ENCODE measurements at regions not wholly inside any gene's neighbourhood (a gene's known extent, or its start where the extent isn't known, plus 50 kb on each side); places are given as distances from the start of the nearest gene placed in this dataset.
"Not testable (repeated sequence)": the region's sequence is repeated elsewhere in the genome, so short reads cannot be mapped to it uniquely, and the experiment has no call there.

DNA sequence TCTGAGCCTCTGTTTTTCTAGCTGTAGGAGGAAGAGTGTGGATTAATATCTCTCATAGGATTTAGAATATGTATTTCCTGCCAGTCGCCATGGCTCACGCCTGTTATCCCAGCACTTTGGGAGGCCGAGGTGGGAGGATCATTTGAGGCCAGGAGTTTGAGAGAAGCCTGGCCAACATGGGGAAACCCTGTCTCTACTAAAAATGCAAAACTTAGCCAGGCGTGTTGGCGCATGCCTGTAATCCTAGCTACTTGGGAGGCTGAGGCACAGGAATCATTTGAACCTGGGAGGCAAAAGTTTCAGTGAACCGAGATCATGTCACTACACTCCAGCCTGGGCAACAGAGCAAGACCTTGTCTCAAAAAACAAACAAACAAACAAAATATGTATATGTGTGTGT lies 143.9 kb downstream of the CEBPB start:
- H3K36me3 Mint-ChIP-seq, H3K27ac Mint-ChIP-seq, H3K9me3 Mint-ChIP-seq, H3K4me3 Mint-ChIP-seq: not testable (repeated sequence)
- Mint-ChIP-seq H3K4me1 (peaks cover 8 to 17% (median 9%) of the 10 kb centered on the region in 3 donors), H3K27me3 (peaks cover 21% of the 10 kb centered on the region)

DNA sequence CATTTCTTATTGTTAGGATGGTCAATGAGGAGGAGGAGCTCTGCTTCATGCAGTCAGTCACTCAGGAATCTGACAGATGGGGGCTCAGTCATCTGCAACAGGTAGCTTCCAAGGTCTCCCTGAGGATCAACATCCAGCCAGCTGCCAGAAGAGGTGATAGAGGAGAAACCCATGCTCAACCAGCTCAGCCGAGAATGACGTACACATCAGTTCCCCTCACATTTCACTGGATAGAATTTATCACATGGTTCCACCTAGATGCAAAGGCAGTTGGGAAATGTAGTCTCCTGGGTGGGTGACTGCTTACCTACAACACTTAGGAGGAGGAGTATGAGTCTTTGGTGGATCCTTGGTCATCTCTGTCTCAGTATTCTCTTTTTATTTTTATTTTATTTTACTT lies 144.5 kb downstream of the CEBPB start:
- no peaks in the 10 kb centered on the region for H3K9me3 Mint-ChIP-seq
- H3K27me3 Mint-ChIP-seq = peaks cover 21% of the 10 kb centered on the region
- H3K36me3 Mint-ChIP-seq = no peaks in the 10 kb centered on the region
- peaks cover 8 to 17% (median 8%) of the 10 kb centered on the region in 3 donors for H3K4me1 Mint-ChIP-seq
- no peak overlapping the region for H3K27ac Mint-ChIP-seq
- H3K4me3 Mint-ChIP-seq = no peak overlapping the region

DNA sequence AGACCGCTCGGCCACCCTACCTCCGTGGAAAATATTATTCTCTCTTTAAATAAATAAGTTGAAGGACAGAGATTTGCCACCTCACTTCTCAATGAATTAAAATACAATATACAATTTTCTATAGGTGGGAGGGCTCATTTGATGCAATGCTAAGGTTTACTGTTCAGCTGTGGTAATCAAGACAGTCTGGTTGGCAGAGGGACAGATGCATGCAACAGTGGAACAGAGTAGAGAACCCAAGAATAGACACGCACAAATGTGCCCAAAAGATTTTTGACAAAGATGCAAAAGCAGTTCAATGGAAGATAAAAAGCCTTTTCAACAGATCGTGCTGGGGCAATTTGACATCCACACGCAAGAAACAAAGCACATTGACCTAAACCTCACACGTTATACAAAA lies 145.2 kb downstream of the CEBPB start:
- Mint-ChIP-seq H3K27me3 (peaks cover 21% of the 10 kb centered on the region), H3K4me3 (no peak overlapping the region), H3K27ac (no peak overlapping the region), H3K36me3 (no peaks in the 10 kb centered on the region), H3K9me3 (no peaks in the 10 kb centered on the region), H3K4me1 (peaks cover 8 to 21% (median 8%) of the 10 kb centered on the region in 3 donors)

DNA sequence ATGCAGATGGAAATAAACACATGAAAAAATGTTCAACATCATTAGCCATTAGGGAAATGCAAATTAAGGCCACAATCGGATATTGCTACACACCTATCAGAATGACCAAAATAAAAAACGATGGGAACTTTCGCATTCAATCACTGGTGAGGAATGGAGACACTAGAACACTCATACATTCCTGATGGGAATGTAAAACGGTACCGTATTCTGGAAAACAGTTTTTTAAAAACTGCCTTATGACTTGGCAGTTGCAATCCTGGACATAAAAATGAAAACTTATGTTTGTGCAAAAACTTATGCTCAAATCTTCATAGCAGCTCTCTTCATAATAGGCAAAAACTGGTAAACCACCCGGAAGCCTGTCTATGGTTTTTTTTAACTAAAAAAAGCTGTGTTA lies 146.0 kb downstream of the CEBPB start:
- no peaks in the 10 kb centered on the region for H3K36me3 Mint-ChIP-seq
- H3K9me3 Mint-ChIP-seq = no peaks in the 10 kb centered on the region
- H3K4me1 Mint-ChIP-seq = peaks cover 8 to 21% (median 8%) of the 10 kb centered on the region in 3 donors
- peaks cover 16% of the 10 kb centered on the region for H3K27me3 Mint-ChIP-seq
- peak overlapping the region in 1 of 4 donors; percentile 33 for H3K4me3 Mint-ChIP-seq
- H3K27ac Mint-ChIP-seq = no peak overlapping the region

DNA sequence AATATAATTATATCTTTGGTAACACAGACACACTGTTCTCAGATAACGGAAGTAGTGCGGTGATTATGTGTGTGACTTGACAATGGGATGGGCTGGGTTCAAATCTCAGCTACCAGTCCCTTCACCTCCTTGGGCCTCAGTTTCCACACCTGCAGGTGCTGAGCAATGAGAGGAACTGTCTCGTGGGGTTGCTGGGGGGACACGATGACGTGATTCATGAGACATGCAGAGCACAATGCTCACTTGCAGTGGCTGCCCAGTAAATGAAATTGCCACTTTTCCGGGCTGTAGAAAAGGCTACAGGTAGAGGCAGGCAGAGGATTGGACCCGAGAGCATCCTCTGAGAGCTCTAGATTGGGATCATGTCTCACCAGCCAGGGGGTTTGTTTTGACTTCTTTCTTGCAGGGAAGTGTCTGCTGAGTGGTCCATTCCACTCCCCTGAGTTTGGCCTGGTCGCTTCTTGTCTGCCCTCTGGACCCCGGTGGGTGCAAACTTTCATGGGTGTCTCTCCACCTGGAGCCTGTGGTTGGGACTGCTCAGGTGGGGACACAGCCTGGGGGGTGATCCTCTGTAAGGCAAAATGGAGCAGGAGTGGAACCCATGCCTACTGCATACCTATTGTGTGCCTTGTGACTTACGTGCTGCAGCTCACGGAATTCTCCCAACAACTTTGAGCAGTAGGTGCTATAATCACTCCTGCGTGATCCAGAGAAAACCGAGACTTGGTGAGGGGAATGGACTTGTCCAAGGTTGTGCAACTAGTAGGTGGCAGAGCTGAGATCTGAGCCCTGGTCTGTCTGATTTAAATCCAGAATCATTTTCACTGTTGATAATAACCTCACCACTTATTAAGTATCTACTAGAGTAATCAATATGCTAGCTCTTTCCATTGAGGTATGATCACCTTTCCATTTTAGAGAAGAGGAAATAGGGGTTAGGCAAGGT lies 147.2 kb downstream of the CEBPB start:
- H3K27ac Mint-ChIP-seq = no peak overlapping the region
- H3K4me1 Mint-ChIP-seq = peaks cover 10 to 21% (median 18%) of the 10 kb centered on the region in 3 donors
- peaks cover 21% of the 10 kb centered on the region for H3K27me3 Mint-ChIP-seq
- H3K9me3 Mint-ChIP-seq = no peaks in the 10 kb centered on the region
- H3K36me3 Mint-ChIP-seq = no peaks in the 10 kb centered on the region
- peak overlapping the region in 1 of 4 donors; percentile 12 for H3K4me3 Mint-ChIP-seq

DNA sequence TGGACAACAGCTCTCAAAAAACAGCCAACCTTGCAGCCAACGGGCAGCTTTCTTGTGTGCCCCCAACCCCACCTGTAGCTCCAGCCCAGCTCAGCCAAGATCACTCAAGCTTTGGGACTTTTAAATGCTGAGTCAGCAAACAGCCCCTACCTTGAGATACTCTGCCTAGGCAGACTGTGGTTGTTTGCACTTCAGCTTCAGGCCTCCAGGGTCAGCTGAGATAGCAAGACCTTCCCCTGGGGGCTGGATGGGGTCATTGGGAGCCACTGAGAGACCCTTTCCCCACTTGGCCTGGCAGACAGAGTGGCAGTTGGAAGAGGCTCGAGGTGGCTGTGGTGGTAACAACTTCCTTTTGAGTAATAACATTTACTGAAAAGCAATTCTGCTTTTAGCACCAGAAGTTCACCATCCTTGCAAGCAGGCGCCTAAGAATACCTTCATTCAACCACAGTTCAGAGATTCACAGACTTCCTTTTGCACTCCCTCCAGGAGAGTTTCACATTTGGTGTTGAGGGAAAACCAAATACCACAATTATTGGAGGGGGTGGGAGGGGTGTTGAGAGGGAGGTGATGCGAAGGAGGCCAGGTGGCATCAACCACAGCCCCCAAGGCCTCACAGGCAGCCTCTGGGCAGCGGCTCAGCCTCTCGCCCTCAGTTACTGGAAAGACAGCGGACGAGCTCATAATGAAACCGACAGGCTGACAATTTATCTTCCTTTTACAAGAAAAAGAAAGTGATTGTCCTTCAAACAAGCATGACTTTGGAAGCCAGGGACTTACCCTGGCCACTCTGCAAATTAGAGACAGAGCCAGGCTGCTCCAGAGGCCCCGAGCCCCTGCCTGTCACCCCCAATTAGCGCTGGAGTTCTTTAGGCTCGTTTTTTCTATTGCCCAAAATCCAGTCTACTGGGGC lies 148.1 kb downstream of the CEBPB start:
- Mint-ChIP-seq H3K4me3 (peak overlapping the region in 2 of 4 donors; percentile 18 to 80), H3K4me1 (peaks cover 10 to 21% (median 18%) of the 10 kb centered on the region in 3 donors), H3K27me3 (peaks cover 17% of the 10 kb centered on the region), H3K27ac (no peak overlapping the region), H3K9me3 (no peaks in the 10 kb centered on the region), H3K36me3 (no peaks in the 10 kb centered on the region)

DNA sequence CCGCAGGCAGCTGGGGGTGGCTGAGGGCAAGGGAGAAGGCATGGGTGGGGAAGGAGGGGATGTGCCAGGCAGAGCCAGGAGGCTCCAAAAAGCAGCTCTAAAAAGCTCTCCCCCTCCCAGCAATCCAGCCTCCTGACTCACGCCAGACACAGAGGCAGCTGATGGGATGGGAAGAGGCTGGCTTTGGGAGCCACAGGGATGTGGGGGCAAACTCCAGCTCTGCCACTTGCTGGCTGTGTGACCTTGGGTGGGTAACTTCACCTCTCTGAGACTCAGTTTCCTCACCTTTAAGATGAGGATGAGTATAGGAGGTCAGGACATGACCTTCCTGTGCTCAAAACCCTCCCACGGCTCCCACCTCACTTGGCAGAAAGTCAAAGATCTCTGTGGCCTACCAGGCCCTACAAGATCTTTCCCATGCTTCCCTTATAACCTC lies 148.9 kb downstream of the CEBPB start:
- Mint-ChIP-seq H3K4me3 (peak overlapping the region in 1 of 4 donors; percentile 17), H3K4me1 (peaks cover 10 to 21% (median 18%) of the 10 kb centered on the region in 3 donors), H3K27ac (no peak overlapping the region), H3K9me3 (no peaks in the 10 kb centered on the region), H3K36me3 (no peaks in the 10 kb centered on the region), H3K27me3 (peaks cover 14% of the 10 kb centered on the region)

DNA sequence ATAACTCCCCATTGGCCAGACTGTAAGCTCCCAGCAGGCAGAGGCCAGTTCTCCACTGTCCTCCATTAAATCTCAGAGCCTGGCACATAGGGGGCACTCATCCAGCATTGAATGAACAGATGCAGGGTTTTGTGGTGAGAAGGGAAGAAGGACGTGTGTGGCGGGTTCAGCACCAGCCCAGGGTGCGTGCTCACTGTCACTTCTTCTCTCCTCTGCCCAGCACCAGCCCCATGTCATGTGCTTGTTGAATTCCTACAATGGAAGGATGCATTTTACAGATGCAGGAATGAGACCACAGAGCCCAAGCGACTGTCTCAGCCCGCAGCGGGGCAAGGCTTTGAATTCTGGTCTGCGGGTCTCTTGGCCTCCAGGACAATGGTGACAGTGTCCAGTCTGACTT lies 149.9 kb downstream of the CEBPB start:
- peak overlapping the region in 1 of 3 donors; percentile 30 for H3K27ac Mint-ChIP-seq
- H3K27me3 Mint-ChIP-seq = peaks cover 16% of the 10 kb centered on the region
- no peaks in the 10 kb centered on the region for H3K36me3 Mint-ChIP-seq
- no peaks in the 10 kb centered on the region for H3K9me3 Mint-ChIP-seq
- peak overlapping the region in 1 of 4 donors; percentile 18 for H3K4me3 Mint-ChIP-seq
- peaks cover 10 to 21% (median 18%) of the 10 kb centered on the region in 3 donors for H3K4me1 Mint-ChIP-seq

DNA sequence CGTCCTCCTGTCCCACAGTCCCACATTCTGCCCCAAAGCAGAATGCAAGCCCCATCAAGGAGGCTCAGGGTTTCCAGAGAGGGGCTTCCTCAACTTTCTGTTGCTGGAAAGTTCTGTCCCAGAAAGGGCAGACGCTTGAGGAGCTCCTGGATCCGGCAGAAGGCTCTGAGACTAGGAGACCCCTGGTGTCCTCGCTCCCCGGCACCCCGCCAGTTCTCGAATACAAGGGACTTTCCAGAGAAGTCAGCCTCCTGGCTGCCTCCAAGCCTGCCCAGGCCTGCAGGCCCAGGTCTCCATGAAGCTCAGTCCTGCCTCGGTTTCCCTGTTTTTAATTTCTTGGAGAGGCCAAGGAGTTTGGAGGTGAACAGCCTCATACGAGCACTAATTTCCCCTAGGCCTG lies 150.4 kb downstream of the CEBPB start:
- Mint-ChIP-seq H3K9me3 (no peaks in the 10 kb centered on the region), H3K27ac (no peak overlapping the region), H3K4me3 (no peak overlapping the region), H3K4me1 (peaks cover 10 to 18% (median 18%) of the 10 kb centered on the region in 3 donors), H3K27me3 (peaks cover 16% of the 10 kb centered on the region), H3K36me3 (no peaks in the 10 kb centered on the region)

DNA sequence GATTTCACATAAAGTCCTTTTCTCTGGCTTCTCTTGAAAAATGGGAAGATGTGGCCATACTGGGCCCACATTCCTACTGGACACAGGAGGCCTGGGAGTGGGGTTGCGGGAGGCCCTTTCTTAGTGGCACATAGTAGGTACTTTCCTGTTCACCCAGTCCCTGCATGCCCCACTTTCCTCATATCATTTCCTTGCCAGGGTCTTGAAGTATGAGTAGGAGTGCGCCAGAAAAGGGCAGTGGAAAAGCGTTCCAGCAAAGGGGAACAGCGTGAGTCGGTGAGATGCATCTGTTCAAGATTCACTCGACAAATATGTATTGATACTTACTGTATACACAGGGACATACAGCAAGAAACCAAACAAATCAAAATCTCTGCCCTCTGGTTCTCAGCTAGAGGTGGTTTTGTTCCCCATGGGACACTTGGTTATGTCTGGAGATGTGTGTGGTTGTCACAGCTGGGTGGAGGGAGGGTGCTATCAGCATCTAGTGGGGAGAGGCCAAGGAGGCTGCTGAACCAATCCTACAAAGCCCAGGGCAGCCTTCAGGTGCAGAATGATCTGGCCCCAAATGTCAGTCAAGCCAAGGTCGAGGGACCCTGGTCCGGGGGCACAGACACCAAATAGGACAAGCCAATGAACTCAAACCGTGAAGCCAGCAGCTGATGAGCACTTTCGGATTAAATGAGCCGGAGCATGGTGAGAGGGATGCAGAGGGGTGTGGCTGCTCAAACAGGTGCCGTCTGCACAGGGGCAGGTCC lies 151.4 kb downstream of the CEBPB start:
- Mint-ChIP-seq H3K36me3 (no peaks in the 10 kb centered on the region), H3K9me3 (no peaks in the 10 kb centered on the region), H3K27me3 (peaks cover 19% of the 10 kb centered on the region), H3K27ac (peak overlapping the region in 1 of 3 donors; percentile 67), H3K4me1 (peaks cover 13 to 18% (median 15%) of the 10 kb centered on the region in 3 donors), H3K4me3 (peak overlapping the region in 1 of 4 donors; percentile 28)

DNA sequence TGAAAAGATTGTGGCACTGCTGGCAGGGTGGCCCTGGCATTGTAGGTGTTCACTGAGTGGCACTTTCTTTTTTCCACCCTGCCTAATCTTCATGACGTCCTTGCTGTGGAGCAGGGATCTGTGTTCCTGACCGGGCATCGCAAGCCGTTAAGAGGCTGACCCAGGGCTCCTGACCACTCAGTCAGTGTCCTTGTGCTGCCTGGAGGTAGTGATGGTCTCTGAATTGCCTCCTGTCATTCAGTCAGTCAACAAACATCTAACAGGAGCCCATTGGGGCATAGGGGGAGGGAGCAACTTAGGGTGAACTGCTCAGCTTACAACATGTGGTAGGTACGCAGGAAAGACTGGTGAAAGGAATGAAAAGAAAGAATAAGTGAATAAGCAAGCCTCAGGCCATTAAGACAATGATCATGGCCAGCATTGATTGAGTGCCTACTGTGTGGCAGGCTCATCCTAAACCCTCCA lies 152.0 kb downstream of the CEBPB start:
- peaks cover 13 to 18% (median 15%) of the 10 kb centered on the region in 3 donors for H3K4me1 Mint-ChIP-seq
- peak overlapping the region in 1 of 3 donors; percentile 10 for H3K27ac Mint-ChIP-seq
- H3K9me3 Mint-ChIP-seq = no peaks in the 10 kb centered on the region
- H3K36me3 Mint-ChIP-seq = no peaks in the 10 kb centered on the region
- H3K27me3 Mint-ChIP-seq = peaks cover 19% of the 10 kb centered on the region
- no peak overlapping the region for H3K4me3 Mint-ChIP-seq

DNA sequence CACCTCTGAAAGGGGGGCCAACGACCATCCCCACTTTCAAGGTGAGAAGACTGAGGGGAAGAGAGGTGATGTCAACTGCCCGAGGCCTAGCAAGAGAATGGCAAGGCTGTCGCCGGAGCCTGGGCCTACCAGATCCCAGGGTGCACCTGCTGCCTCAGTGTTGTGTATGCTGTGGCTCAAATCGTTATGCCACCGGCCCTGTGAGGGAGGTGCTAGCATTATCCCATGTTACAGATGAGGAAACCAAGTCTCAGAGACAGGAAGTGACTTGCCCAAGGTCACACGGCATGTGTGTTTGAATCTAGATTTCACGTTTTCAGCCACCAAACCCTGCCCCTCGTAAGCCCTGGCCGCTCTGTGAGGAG lies 152.5 kb downstream of the CEBPB start:
- H3K4me3 Mint-ChIP-seq = no peak overlapping the region
- no peak overlapping the region for H3K27ac Mint-ChIP-seq
- H3K4me1 Mint-ChIP-seq = peaks cover 14 to 19% (median 15%) of the 10 kb centered on the region in 3 donors
- H3K27me3 Mint-ChIP-seq = peaks cover 22% of the 10 kb centered on the region
- no peaks in the 10 kb centered on the region for H3K36me3 Mint-ChIP-seq
- no peaks in the 10 kb centered on the region for H3K9me3 Mint-ChIP-seq

DNA sequence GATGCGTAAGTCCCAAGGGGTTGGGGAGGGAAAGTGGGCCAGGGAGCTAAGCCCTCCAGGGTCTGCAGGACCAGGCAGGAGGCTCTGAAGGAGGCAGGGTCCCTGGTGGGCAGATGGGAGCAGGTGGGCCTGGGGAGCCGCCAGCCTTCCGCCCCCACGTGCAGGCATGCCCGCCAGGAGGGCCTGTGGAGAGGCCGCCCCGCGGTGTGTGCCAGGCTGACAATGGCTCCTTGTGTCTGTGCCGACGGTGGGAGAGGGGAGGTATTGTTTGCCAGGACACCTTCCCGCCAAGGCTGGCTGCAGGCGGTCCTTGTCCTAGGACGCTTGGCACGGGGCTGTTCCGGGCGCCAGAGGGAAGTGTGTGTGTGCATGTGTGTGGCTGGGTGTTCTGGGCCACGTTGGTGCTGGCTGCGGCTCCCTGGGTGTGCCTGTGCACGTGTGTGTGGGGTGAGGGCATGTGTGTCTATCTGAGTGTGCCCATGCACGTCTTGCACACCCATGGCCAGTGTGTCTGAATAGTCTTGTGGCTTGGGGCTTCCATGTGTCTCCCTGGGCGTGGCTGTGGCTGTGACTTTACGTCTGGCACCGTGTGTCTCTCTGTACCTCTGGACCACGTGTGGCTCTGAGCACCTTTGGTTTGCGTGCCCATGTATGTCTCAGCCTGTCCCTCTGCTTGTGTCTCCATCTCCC lies 153.0 kb downstream of the CEBPB start:
- Mint-ChIP-seq H3K36me3 (no peaks in the 10 kb centered on the region), H3K9me3 (no peaks in the 10 kb centered on the region), H3K4me3 (no peak overlapping the region), H3K4me1 (peaks cover 10 to 15% (median 11%) of the 10 kb centered on the region in 3 donors), H3K27me3 (peaks cover 22% of the 10 kb centered on the region), H3K27ac (peak overlapping the region in 1 of 3 donors; percentile 88)

All from IgD-negative memory B cell (primary cell).